KOPT-K1 (cell line): ENCODE measurements at regions not wholly inside any gene's neighbourhood (a gene's known extent, or its start where the extent isn't known, plus 50 kb on each side); places are given as distances from the start of the nearest gene placed in this dataset.

ENCODE experiments used
- H3K27ac ChIP-seq: fragments of 200-600 bp; sonication (generic); 2 replicates; pipeline ENCODE4 v1.5.1; 2016; ENCODE audit warnings: antibody characterized with exemption, mild to moderate bottlenecking, low read depth, low read length; ENCODE audit not compliant: poor library complexity, severe bottlenecking
- H3K36me3 ChIP-seq: fragments of 200-600 bp; sonication (generic); 2 replicates; pipeline ENCODE4 v1.5.1; 2017; ENCODE audit warnings: antibody characterized with exemption, mild to moderate bottlenecking, low read length, moderate library complexity; ENCODE audit not compliant: insufficient read depth
- H3K9me3 ChIP-seq: fragments of 200-600 bp; sonication (generic); 2 replicates; pipeline ENCODE4 v1.5.1; 2017; ENCODE audit warnings: antibody characterized with exemption, low read length, mild to moderate bottlenecking; ENCODE audit not compliant: insufficient read depth, poor library complexity, severe bottlenecking

DNA sequence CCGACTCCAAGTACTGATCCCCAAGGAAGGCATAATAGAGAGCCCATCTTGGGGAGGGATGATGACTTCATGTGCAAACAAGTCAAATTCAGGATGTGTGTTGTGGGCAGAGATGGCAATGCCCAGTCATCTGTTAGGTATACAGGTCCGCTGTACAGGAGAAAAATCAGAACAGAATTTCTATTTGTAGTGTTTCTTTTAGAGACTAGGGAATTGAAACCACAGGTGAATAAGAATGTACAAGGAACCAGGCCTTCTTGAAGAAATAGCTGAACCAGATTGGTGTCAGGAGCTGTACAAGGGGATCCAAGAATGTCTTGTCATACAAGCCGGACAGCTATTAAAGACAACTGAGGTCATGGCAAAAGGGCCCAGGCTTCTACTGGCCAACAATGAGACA is 147.9 kb downstream of the PFKFB3 start:
- Histone ChIP-seq H3K27ac (no peak overlapping the region), H3K36me3 (no peaks in the 10 kb centered on the region), H3K9me3 (peaks cover 6% of the 10 kb centered on the region)

GRCh38 chr10:6351495-6351894 is 148.8 kb downstream of the PFKFB3 start:
- H3K36me3 ChIP-seq: no peaks in the 10 kb centered on the region
- no peak overlapping the region for H3K27ac ChIP-seq
- peaks cover 15% of the 10 kb centered on the region for H3K9me3 ChIP-seq

DNA sequence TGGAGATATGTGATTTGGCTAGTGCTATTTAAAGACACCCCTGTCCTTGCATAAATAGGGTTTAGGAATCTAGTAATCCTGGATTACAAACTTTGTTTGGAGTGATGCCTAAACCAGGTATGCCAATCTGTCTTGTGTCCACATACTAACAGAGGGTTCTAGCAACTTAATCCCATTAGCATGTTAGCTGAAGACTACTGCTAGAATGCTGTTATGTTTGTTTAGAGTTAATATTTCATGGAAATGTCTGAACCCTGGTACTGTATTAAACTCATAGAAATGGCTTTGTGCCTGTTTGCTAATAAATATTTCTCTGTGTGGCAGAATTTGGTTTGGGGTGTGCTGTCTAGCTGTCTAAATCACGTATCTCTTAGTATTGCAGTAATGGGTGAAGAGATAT is 150.8 kb downstream of the PFKFB3 start:
- Histone ChIP-seq H3K36me3 (no peaks in the 10 kb centered on the region), H3K9me3 (peaks cover 25% of the 10 kb centered on the region), H3K27ac (no peak overlapping the region)

DNA sequence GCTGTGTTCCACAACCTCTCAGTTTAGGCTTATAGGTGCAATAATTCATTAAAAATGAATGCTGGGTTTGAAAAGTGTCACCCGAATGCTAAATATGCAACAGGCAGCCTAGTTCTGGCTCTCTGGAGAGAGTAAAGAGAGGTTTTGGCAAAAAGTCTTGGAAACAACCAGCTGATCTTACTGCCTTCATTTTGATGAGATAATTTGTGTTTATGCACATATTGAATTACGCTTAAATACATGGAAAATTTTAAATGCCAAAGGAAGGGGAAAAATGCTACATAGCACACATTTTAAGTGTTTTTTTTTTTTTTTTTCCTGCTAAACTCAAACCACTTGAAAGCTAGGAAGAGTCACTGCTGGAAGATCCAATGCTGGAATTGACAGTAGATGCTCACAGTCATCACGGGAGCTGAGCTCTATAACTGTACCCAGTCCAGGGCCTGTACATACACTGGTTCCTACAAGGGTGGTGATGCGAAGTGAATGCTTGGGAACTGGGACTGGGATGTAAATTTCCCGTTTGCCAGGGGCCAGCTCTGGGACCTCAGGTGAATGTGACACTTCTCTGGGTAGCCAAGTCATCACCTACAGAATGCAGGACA is 151.5 kb downstream of the PFKFB3 start:
- no peaks in the 10 kb centered on the region for H3K36me3 ChIP-seq
- peaks cover 33% of the 10 kb centered on the region for H3K9me3 ChIP-seq
- H3K27ac ChIP-seq: no peak overlapping the region

GRCh38 chr10:6356280-6356793 is 153.6 kb downstream of the PFKFB3 start:
- peaks cover 43% of the 10 kb centered on the region for H3K9me3 ChIP-seq
- H3K27ac ChIP-seq: no peak overlapping the region

DNA sequence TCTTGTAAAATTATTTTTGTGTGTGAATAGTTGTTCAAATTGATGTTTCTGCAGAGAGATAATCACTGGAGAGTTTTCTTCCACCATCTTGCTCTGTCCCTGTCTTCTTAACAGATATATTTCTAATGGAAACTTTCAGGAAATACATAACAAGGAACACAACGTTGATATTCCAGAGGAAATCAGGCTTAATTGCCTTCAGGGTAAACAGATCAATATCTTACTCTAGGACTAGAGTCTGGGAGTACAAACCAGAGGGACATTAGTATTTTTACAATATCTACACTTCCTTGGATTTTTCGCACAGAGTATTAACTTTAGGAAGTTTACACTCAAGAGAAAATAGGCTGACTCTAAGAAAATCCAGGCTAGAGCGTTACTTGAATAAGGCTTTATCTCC is 159.1 kb downstream of the PFKFB3 start:
- H3K36me3 ChIP-seq: no peaks in the 10 kb centered on the region
- H3K9me3 ChIP-seq: peaks cover 24% of the 10 kb centered on the region
- no peak overlapping the region for H3K27ac ChIP-seq

More at GRCh38 chr10:6356280-6356793, 153.6 kb downstream of the PFKFB3 start:
- H3K36me3 ChIP-seq: no peaks in the 10 kb centered on the region

DNA sequence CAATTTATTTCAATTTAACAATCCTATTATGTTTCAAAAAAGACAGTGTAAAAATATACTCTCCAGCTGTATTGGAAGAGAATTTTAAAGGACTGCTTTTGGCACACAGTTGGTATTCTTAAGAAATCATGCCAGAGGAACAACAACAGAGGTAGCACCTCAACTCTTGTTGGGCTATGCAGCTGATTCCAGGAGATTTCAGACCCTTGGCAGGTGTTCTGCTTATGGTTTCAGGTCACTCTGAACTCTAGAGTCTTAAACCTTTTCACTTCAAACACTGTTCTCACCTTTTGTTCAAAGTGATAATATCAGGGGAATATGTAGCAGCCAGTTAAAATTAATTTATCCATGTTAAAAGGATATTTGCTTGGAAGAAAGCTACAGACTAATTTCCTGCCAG is 160.1 kb downstream of the PFKFB3 start:
- Histone ChIP-seq H3K36me3 (no peaks in the 10 kb centered on the region), H3K9me3 (peaks cover 19% of the 10 kb centered on the region), H3K27ac (no peak overlapping the region)

GRCh38 chr10:6363511-6363910 is 160.8 kb downstream of the PFKFB3 start:
- Histone ChIP-seq H3K27ac (no peak overlapping the region), H3K9me3 (peaks cover 17% of the 10 kb centered on the region), H3K36me3 (no peaks in the 10 kb centered on the region)

GRCh38 chr10:6364283-6364682 is 161.6 kb downstream of the PFKFB3 start:
- H3K27ac ChIP-seq: no peak overlapping the region
- H3K9me3 ChIP-seq: peaks cover 10% of the 10 kb centered on the region
- H3K36me3 ChIP-seq: no peaks in the 10 kb centered on the region

DNA sequence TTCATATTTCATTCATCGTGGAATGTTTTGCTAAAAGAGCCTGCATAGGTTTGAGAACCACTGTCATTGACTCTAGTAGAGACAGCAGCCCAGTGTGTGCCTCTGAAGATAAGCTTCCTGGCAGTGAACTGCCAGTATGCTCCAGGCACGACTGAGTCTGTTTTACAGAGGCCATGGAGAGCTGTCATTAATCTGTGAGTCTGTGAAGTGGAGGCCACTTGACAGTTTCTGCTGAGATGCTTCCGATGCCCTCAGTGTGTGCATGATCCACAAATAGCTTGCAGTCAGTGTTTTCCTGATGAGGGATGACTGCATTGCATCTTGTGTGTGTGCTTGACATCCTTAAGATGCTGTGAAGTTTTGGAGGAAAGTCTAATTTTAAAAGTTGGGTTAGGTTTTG is 162.2 kb downstream of the PFKFB3 start:
- peaks cover 5% of the 10 kb centered on the region for H3K9me3 ChIP-seq
- no peaks in the 10 kb centered on the region for H3K36me3 ChIP-seq
- H3K27ac ChIP-seq: no peak overlapping the region

GRCh38 chr10:6365384-6365783 is 162.7 kb downstream of the PFKFB3 start:
- Histone ChIP-seq H3K36me3 (no peaks in the 10 kb centered on the region), H3K9me3 (peaks cover 2% of the 10 kb centered on the region), H3K27ac (no peak overlapping the region)
